IMR-90 (cell line): ENCODE measurements at regions not wholly inside any gene's neighbourhood (a gene's known extent, or its start where the extent isn't known, plus 50 kb on each side); places are given as distances from the start of the nearest gene placed in this dataset.

Experiments used
- ATAC-seq: fragments of 200-7000 bp; cut with Tn5 transposase; 2 replicates; pipeline ENCODE4 v1.9.1; 2020; ENCODE audit warnings: low read depth, mild to moderate bottlenecking, moderate library complexity
- BruUV-seq: library from RNA; stranded (reverse); fragments of 400-500 nt; replicated peaks from 2 replicates; lab custom pipeline; 2021; lab: Mats Ljungman, UMichigan
- CTCF ChIA-PET: fragments of 300-600 bp; formaldehyde crosslinking; extraction: SDS; loops from one replicate; lab custom pipeline; 2021; ENCODE audit warnings: antibody characterized with exemption; lab: Yijun Ruan, JAX
- POLR2A ChIA-PET: fragments of 300-600 bp; sonication (Branson Sonifier 250); formaldehyde crosslinking; loops from one replicate; lab custom pipeline; 2022; ENCODE audit warnings: antibody characterized with exemption; ENCODE audit not compliant: unreplicated experiment; lab: Charles Lee
- DNase-seq: peaks from one replicate; pipeline ENCODE4 v3.0.0; 2013
- H2AFZ ChIP-seq: replicated peaks from 2 replicates; pipeline ENCODE3; 2013; ENCODE audit warnings: low read length, mild to moderate bottlenecking; ENCODE audit not compliant: poor library complexity
- H2AK5ac ChIP-seq: 2 replicates; pipeline ENCODE4 v1.6.1; 2013; ENCODE audit warnings: low read depth, low read length, inconsistent platforms
- H2AK9ac ChIP-seq: replicated peaks from 2 replicates; pipeline ENCODE3; 2013; ENCODE audit warnings: mild to moderate bottlenecking, low read depth, low read length, moderate library complexity; ENCODE audit not compliant: poor library complexity
- H2BK120ac ChIP-seq: 2 replicates; pipeline ENCODE4 v1.6.1; 2013; ENCODE audit warnings: low read depth, low read length, inconsistent platforms
- H2BK15ac ChIP-seq: 3 replicates; pipeline ENCODE4 v1.6.1; 2013; ENCODE audit warnings: low read depth, low read length, inconsistent platforms
- H2BK20ac ChIP-seq: 2 replicates; pipeline ENCODE4 v1.6.1; 2013; ENCODE audit warnings: low read depth, mild to moderate bottlenecking, inconsistent platforms, low read length, moderate library complexity
- H2BK5ac ChIP-seq: 2 replicates; pipeline ENCODE4 v1.6.1; 2013; ENCODE audit warnings: mild to moderate bottlenecking, low read depth, low read length, inconsistent platforms; ENCODE audit not compliant: poor library complexity, severe bottlenecking
- H3K14ac ChIP-seq: replicated peaks from 2 replicates; pipeline ENCODE4 v1.6.1; 2013; ENCODE audit warnings: low read depth, low read length, inconsistent platforms
- H3K18ac ChIP-seq: 2 replicates; pipeline ENCODE4 v1.6.1; 2013; ENCODE audit warnings: low read depth, low read length, control low read depth
- H3K23ac ChIP-seq: 2 replicates; pipeline ENCODE4 v1.6.1; 2013; ENCODE audit warnings: low read depth, low read length, inconsistent platforms
- H3K27ac ChIP-seq: 2 replicates; pipeline ENCODE4 v1.5.1; 2013; ENCODE audit warnings: mild to moderate bottlenecking, control low read depth, low read length; ENCODE audit not compliant: insufficient read depth
- H3K27me3 ChIP-seq: 2 replicates; pipeline ENCODE4 v1.6.1; 2013; ENCODE audit warnings: low read length; ENCODE audit not compliant: control insufficient read depth, insufficient read depth
- H3K36me3 ChIP-seq: 2 replicates; pipeline ENCODE4 v1.6.1; 2013; ENCODE audit warnings: low read length, mixed read lengths; ENCODE audit not compliant: control insufficient read depth, insufficient read depth
- H3K4ac ChIP-seq: 2 replicates; pipeline ENCODE4 v1.6.1; 2013; ENCODE audit warnings: low read depth, low read length, inconsistent platforms
- H3K4me1 ChIP-seq: 2 replicates; pipeline ENCODE4 v1.6.1; 2013; ENCODE audit warnings: low read length, mixed read lengths; ENCODE audit not compliant: control insufficient read depth, insufficient read depth
- H3K4me2 ChIP-seq: 2 replicates; pipeline ENCODE4 v1.6.1; 2013; ENCODE audit warnings: low read depth, mild to moderate bottlenecking, control low read depth, low read length, moderate library complexity
- H3K4me3 ChIP-seq: 2 replicates; pipeline ENCODE4 v1.5.1; 2013; ENCODE audit warnings: low read depth, mild to moderate bottlenecking, control low read depth, low read length, moderate library complexity; ENCODE audit not compliant: insufficient read depth
- H3K56ac ChIP-seq: 2 replicates; pipeline ENCODE4 v1.6.1; 2013; ENCODE audit warnings: low read length, inconsistent platforms; ENCODE audit not compliant: insufficient read depth; ENCODE audit errors: extremely low read depth
- H3K79me1 ChIP-seq, 2 experiments: 2 replicates each; pipeline ENCODE4 v1.6.1; 2013; ENCODE audit warnings: low read length in 2 of 2, inconsistent platforms in 1 of 2, low read depth in 1 of 2
- H3K9ac ChIP-seq: 2 replicates; pipeline ENCODE4 v1.6.1; 2013; ENCODE audit warnings: low read depth, low read length, control low read depth
- H3K9me1 ChIP-seq: 2 replicates; pipeline ENCODE4 v1.6.1; 2013; ENCODE audit warnings: low read length, inconsistent platforms; ENCODE audit not compliant: insufficient read depth
- H3K9me3 ChIP-seq: 2 replicates; pipeline ENCODE4 v1.6.1; 2013; ENCODE audit warnings: low read length; ENCODE audit not compliant: control insufficient read depth, insufficient read depth
- H4K20me1 ChIP-seq: 2 replicates; pipeline ENCODE4 v1.6.1; 2013; ENCODE audit warnings: low read length, inconsistent platforms; ENCODE audit not compliant: insufficient read depth
- H4K5ac ChIP-seq: 2 replicates; pipeline ENCODE4 v1.6.1; 2013; ENCODE audit warnings: mild to moderate bottlenecking, low read depth, low read length, control low read depth
- H4K8ac ChIP-seq, 2 experiments: 2 replicates each; pipeline ENCODE4 v1.6.1; 2013; ENCODE audit warnings: low read depth in 2 of 2, low read length in 2 of 2, control low read depth in 1 of 2, inconsistent platforms in 1 of 2
- H4K91ac ChIP-seq: 2 replicates; pipeline ENCODE4 v1.6.1; 2013; ENCODE audit warnings: low read depth, low read length, inconsistent platforms; ENCODE audit not compliant: insufficient read depth
- CEBPB ChIP-seq: IDR thresholded peaks from 2 replicates; pipeline ENCODE4 v1.6.1; 2012; ENCODE audit warnings: low read depth, low read length, improper control_type of control experiment
- CHD1 ChIP-seq: IDR thresholded peaks from 2 replicates; pipeline ENCODE4 v1.6.1; 2012; ENCODE audit warnings: low read depth, low read length, improper control_type of control experiment
- RCOR1 ChIP-seq: IDR thresholded peaks from 2 replicates; pipeline ENCODE4 v1.6.1; 2012; ENCODE audit warnings: mild to moderate bottlenecking, low read length, improper control_type of control experiment; ENCODE audit not compliant: insufficient replicate concordance
- RFX5 ChIP-seq: IDR thresholded peaks from 2 replicates; pipeline ENCODE4 v1.8.0; 2012; ENCODE audit warnings: low read depth, mild to moderate bottlenecking, low read length, moderate library complexity
- SMC3 ChIP-seq: fragments of 150-350 bp; IDR thresholded peaks from 2 replicates; pipeline ENCODE4 v1.6.1; 2016; ENCODE audit warnings: low read depth, mild to moderate bottlenecking, antibody characterized with exemption, low read length, moderate library complexity
- dilution Hi-C: fragments of 300-500 bp; cut with HindIII; formaldehyde crosslinking; loops from one replicate; pipeline ENCODE4 v1.14.3; 2018; ENCODE audit warnings: low sequenced_read_pairs; ENCODE audit not compliant: unreplicated experiment
- in situ Hi-C: fragments of 300-500 bp; cut with MboI; formaldehyde crosslinking; loops from 3 replicates; pipeline ENCODE4 v1.14.3; 2019; ENCODE audit warnings: low sequenced_read_pairs, inconsistent platforms, mixed read lengths
- intact Hi-C: fragments of 100-400 bp; cut with micrococcal nuclease; formaldehyde crosslinking; loops from 2 replicates; pipeline ENCODE4 v1.10.0; 2022
- TF ChIP-seq, protein P1 (sequence below): fragments of 150-350 bp; IDR thresholded peaks from 2 replicates; pipeline ENCODE4 v1.6.1; 2017; ENCODE audit warnings: mild to moderate bottlenecking, antibody characterized with exemption, low read length, low read depth

DNA sequence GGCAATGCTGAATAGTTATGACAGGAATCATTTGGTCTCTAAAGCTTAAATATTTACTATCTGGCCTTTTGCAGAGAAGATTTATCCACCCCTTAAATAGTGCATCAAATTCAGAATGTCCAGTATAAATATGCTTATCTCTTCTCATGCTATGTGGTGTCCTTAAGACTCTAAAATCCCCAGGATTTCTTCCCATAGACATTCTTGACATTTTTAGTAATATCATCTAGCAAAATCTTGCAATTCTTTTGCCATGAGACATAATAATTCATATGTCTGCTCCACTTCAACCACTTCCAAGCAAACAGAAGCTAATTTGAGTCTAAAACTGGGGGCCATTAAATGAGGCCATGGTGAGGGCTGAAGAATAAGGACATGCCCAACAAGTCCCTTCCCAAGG lies 1923.4 kb upstream of the CDH9 start:
- H3K4ac ChIP-seq: no peak overlapping the region
- CTCF ChIA-PET: no interaction called here
- H2BK5ac ChIP-seq: no peak overlapping the region
- no peak overlapping the region for H2AFZ ChIP-seq
- H3K23ac ChIP-seq: no peak overlapping the region
- H3K18ac ChIP-seq: no peak overlapping the region
- no peak overlapping the region for H3K4me3 ChIP-seq
- DNase-seq (no peak), ATAC-seq (no peak)
- dilution Hi-C loops: no loop called here
- H3K36me3 ChIP-seq: no peaks in the 10 kb centered on the region
- intact Hi-C loops: no loop called here
- no peak for TF ChIP-seq RFX5
- no peak for TF ChIP-seq RCOR1
- no peak for TF ChIP-seq CHD1
- TF ChIP-seq SMC3: no peak
- TF ChIP-seq CEBPB: no peak
- TF ChIP-seq, protein P1, sequence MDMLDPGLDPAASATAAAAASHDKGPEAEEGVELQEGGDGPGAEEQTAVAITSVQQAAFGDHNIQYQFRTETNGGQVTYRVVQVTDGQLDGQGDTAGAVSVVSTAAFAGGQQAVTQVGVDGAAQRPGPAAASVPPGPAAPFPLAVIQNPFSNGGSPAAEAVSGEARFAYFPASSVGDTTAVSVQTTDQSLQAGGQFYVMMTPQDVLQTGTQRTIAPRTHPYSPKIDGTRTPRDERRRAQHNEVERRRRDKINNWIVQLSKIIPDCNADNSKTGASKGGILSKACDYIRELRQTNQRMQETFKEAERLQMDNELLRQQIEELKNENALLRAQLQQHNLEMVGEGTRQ: no peak
- no peak overlapping the region for H2AK9ac ChIP-seq
- in situ Hi-C loops: no loop called here
- no peaks in the 10 kb centered on the region for H3K4me1 ChIP-seq
- peaks cover 3% of the 10 kb centered on the region for H3K9me3 ChIP-seq
- H3K79me1 ChIP-seq: no peaks in the 10 kb centered on the region
- H4K91ac ChIP-seq: no peak overlapping the region
- no peak overlapping the region for H3K14ac ChIP-seq
- H3K9me1 ChIP-seq: no peaks in the 10 kb centered on the region
- no peak overlapping the region for H3K4me2 ChIP-seq
- H3K27ac ChIP-seq: no peak overlapping the region
- H4K5ac ChIP-seq: no peak overlapping the region
- no peak overlapping the region for H3K9ac ChIP-seq
- no peak overlapping the region for H2AK5ac ChIP-seq
- no peak overlapping the region for H2BK15ac ChIP-seq
- no peak overlapping the region for H2BK120ac ChIP-seq
- H3K56ac ChIP-seq: no peak overlapping the region
- no peak overlapping the region for H4K8ac ChIP-seq
- no peaks in the 10 kb centered on the region for H3K27me3 ChIP-seq
- POLR2A ChIA-PET: no interaction called here
- H4K20me1 ChIP-seq: no peaks in the 10 kb centered on the region
- H2BK20ac ChIP-seq: no peak overlapping the region
- no TSS peak for BruUV-seq
